ENCODE measurements at regions not wholly inside any gene's neighbourhood (a gene's known extent, or its start where the extent isn't known, plus 50 kb on each side); places are given as distances from the start of the nearest gene placed in this dataset.

- H3K4me3 ChIP-seq (ENCODE audit: low read length in 2 of 2): no peak overlapping the region
- H4K8ac ChIP-seq (ENCODE audit: low read depth, low read length): no peak overlapping the region
- no peaks in the 10 kb centered on the region for H3K27me3 ChIP-seq (ENCODE audit: control insufficient read depth in 3 of 3, insufficient read depth in 3 of 3, low read depth in 1 of 3, low read length in 3 of 3)
- no peak for DNase-seq (ENCODE audit: low spot score)
- no peak overlapping the region for H3K4ac ChIP-seq (ENCODE audit: low read length)
- no peak overlapping the region for H2BK12ac ChIP-seq (ENCODE audit: low read length)
- no peak overlapping the region for H3K9ac ChIP-seq (ENCODE audit: low read depth, low read length, poor library complexity)
- H2BK15ac ChIP-seq (ENCODE audit: low read length): no peak overlapping the region
- H3K27ac ChIP-seq (replicated peaks; ENCODE audit: low read length): no peak overlapping the region
- no peak overlapping the region for H2BK5ac ChIP-seq (ENCODE audit: low read length)
- H3K36me3 ChIP-seq (replicated peaks in 1 of 2; ENCODE audit: control insufficient read depth in 2 of 2, insufficient read depth in 2 of 2, low read length in 2 of 2): no peaks in the 10 kb centered on the region
- H3K18ac ChIP-seq (ENCODE audit: low read length): no peak overlapping the region
- H4K91ac ChIP-seq (ENCODE audit: low read depth, low read length, poor library complexity): no peak overlapping the region
- no peak overlapping the region for H3K4me2 ChIP-seq (ENCODE audit: insufficient read depth, low read length, poor library complexity, severe bottlenecking)
- H2AK5ac ChIP-seq (ENCODE audit: low read depth, low read length): no peak overlapping the region
- no peak overlapping the region for H3K23ac ChIP-seq (ENCODE audit: low read depth, low read length, poor library complexity)
- H3K79me1 ChIP-seq (ENCODE audit: low read depth, low read length): no peaks in the 10 kb centered on the region
- no peak overlapping the region for H2BK120ac ChIP-seq (ENCODE audit: low read depth, low read length)
- H3K4me1 ChIP-seq (ENCODE audit: control insufficient read depth in 2 of 2, insufficient read depth in 1 of 2, low read depth in 1 of 2, low read length in 2 of 2): no peaks in the 10 kb centered on the region
- H3K9me3 ChIP-seq (replicated peaks in 1 of 2; ENCODE audit: control insufficient read depth in 2 of 2, insufficient read depth in 1 of 2, low read depth in 1 of 2, low read length in 2 of 2): peaks cover 0 to 2% of the 10 kb centered on the region in 2 donors
- no CpG with 5 or more reads among the region's 5 CpGs for WGBS, 2 donors (ENCODE audit: extremely low coverage in 2 of 2, insufficient read length in 2 of 2, insufficient replicate concordance in 1 of 2)
- H3K14ac ChIP-seq (ENCODE audit: low read length): no peak overlapping the region
- H2AFZ ChIP-seq (ENCODE audit: low read length): no peak overlapping the region
These were observed 238.2 kb downstream of the TSN start for GRCh38 chr2:121993682-121994081.

GRCh38 chr2:121994238-121995206, 239.1 kb downstream of the TSN start:
- Histone ChIP-seq H3K14ac (ENCODE audit: low read length) (no peak overlapping the region), H3K9me3 (replicated peaks in 1 of 2; ENCODE audit: control insufficient read depth in 2 of 2, insufficient read depth in 1 of 2, low read depth in 1 of 2, low read length in 2 of 2) (peaks cover 0 to 2% of the 10 kb centered on the region in 2 donors), H3K79me1 (ENCODE audit: low read depth, low read length) (no peaks in the 10 kb centered on the region), H3K23ac (ENCODE audit: low read depth, low read length, poor library complexity) (no peak overlapping the region), H3K4me3 (ENCODE audit: low read length in 2 of 2) (peak overlapping the region in 1 of 2 donors; percentile 9), H3K9ac (ENCODE audit: low read depth, low read length, poor library complexity) (no peak overlapping the region), H4K8ac (ENCODE audit: low read depth, low read length) (no peak overlapping the region), H3K18ac (ENCODE audit: low read length) (no peak overlapping the region), H2BK120ac (ENCODE audit: low read depth, low read length) (no peak overlapping the region), H2BK15ac (ENCODE audit: low read length) (no peak overlapping the region), H2AK5ac (ENCODE audit: low read depth, low read length) (no peak overlapping the region), H2AFZ (ENCODE audit: low read length) (no peak overlapping the region), H3K4me1 (ENCODE audit: control insufficient read depth in 2 of 2, insufficient read depth in 1 of 2, low read depth in 1 of 2, low read length in 2 of 2) (no peaks in the 10 kb centered on the region), H3K4me2 (ENCODE audit: insufficient read depth, low read length, poor library complexity, severe bottlenecking) (no peak overlapping the region), H3K27ac (replicated peaks; ENCODE audit: low read length) (no peak overlapping the region), H2BK5ac (ENCODE audit: low read length) (no peak overlapping the region), H2BK12ac (ENCODE audit: low read length) (no peak overlapping the region), H3K36me3 (replicated peaks in 1 of 2; ENCODE audit: control insufficient read depth in 2 of 2, insufficient read depth in 2 of 2, low read length in 2 of 2) (no peaks in the 10 kb centered on the region), H3K4ac (ENCODE audit: low read length) (no peak overlapping the region), H4K91ac (ENCODE audit: low read depth, low read length, poor library complexity) (no peak overlapping the region), H3K27me3 (ENCODE audit: control insufficient read depth in 3 of 3, insufficient read depth in 3 of 3, low read depth in 1 of 3, low read length in 3 of 3) (no peaks in the 10 kb centered on the region)
- no peak for DNase-seq (ENCODE audit: low spot score)
- no CpG with 5 or more reads among the region's 3 CpGs for WGBS, 2 donors (ENCODE audit: extremely low coverage in 2 of 2, insufficient read length in 2 of 2, insufficient replicate concordance in 1 of 2)

GRCh38 chr2:121998751-121999150, 243.3 kb downstream of the TSN start:
- no peaks in the 10 kb centered on the region for H3K79me1 ChIP-seq (ENCODE audit: low read depth, low read length)
- H3K27ac ChIP-seq (replicated peaks; ENCODE audit: low read length): no peak overlapping the region
- H3K4me2 ChIP-seq (ENCODE audit: insufficient read depth, low read length, poor library complexity, severe bottlenecking): no peak overlapping the region
- H2BK15ac ChIP-seq (ENCODE audit: low read length): no peak overlapping the region
- no peak overlapping the region for H3K4ac ChIP-seq (ENCODE audit: low read length)
- H4K91ac ChIP-seq (ENCODE audit: low read depth, low read length, poor library complexity): no peak overlapping the region
- H3K18ac ChIP-seq (ENCODE audit: low read length): no peak overlapping the region
- H2BK120ac ChIP-seq (ENCODE audit: low read depth, low read length): no peak overlapping the region
- no peak overlapping the region for H3K4me3 ChIP-seq (ENCODE audit: low read length in 2 of 2)
- no peak overlapping the region for H2AFZ ChIP-seq (ENCODE audit: low read length)
- H3K9me3 ChIP-seq (replicated peaks in 1 of 2; ENCODE audit: control insufficient read depth in 2 of 2, insufficient read depth in 1 of 2, low read depth in 1 of 2, low read length in 2 of 2): peaks cover 0 to 2% of the 10 kb centered on the region in 2 donors
- no CpG with 5 or more reads among the region's 4 CpGs for WGBS, 2 donors (ENCODE audit: extremely low coverage in 2 of 2, insufficient read length in 2 of 2, insufficient replicate concordance in 1 of 2)
- no peak overlapping the region for H2BK12ac ChIP-seq (ENCODE audit: low read length)
- no peak overlapping the region for H4K8ac ChIP-seq (ENCODE audit: low read depth, low read length)
- no peaks in the 10 kb centered on the region for H3K4me1 ChIP-seq (ENCODE audit: control insufficient read depth in 2 of 2, insufficient read depth in 1 of 2, low read depth in 1 of 2, low read length in 2 of 2)
- no peak overlapping the region for H3K14ac ChIP-seq (ENCODE audit: low read length)
- no peaks in the 10 kb centered on the region for H3K36me3 ChIP-seq (replicated peaks in 1 of 2; ENCODE audit: control insufficient read depth in 2 of 2, insufficient read depth in 2 of 2, low read length in 2 of 2)
- DNase-seq (ENCODE audit: low spot score): no peak
- no peak overlapping the region for H2BK5ac ChIP-seq (ENCODE audit: low read length)
- H3K9ac ChIP-seq (ENCODE audit: low read depth, low read length, poor library complexity): no peak overlapping the region
- H3K27me3 ChIP-seq (ENCODE audit: control insufficient read depth in 3 of 3, insufficient read depth in 3 of 3, low read depth in 1 of 3, low read length in 3 of 3): no peaks in the 10 kb centered on the region
- no peak overlapping the region for H2AK5ac ChIP-seq (ENCODE audit: low read depth, low read length)
- H3K23ac ChIP-seq (ENCODE audit: low read depth, low read length, poor library complexity): no peak overlapping the region

DNA sequence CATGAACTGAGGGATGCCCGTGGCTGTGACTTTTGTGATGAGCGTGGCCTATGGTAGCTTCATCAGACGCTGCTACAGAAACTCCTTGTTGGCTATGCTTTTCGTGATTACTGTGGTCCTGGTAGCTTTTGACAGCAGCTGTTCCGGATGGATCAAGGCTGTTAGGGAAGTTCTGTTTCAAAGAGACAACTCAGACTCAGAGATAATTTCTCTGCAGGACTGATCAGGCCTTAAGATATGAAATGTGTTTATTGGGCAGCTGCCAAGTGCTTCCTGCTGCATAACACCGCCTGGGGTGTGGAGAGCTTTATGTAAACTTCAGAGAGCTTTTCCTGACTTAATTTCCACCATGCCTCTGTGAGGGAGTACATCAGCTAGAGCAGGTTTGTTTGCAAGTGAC, 243.8 kb downstream of the TSN start:
- Histone ChIP-seq H3K9me3 (replicated peaks in 1 of 2; ENCODE audit: control insufficient read depth in 2 of 2, insufficient read depth in 1 of 2, low read depth in 1 of 2, low read length in 2 of 2) (peaks cover 0 to 2% of the 10 kb centered on the region in 2 donors), H3K4me2 (ENCODE audit: insufficient read depth, low read length, poor library complexity, severe bottlenecking) (no peak overlapping the region), H3K18ac (ENCODE audit: low read length) (no peak overlapping the region), H2BK15ac (ENCODE audit: low read length) (no peak overlapping the region), H3K27ac (replicated peaks; ENCODE audit: low read length) (no peak overlapping the region), H3K23ac (ENCODE audit: low read depth, low read length, poor library complexity) (no peak overlapping the region), H3K9ac (ENCODE audit: low read depth, low read length, poor library complexity) (no peak overlapping the region), H2AK5ac (ENCODE audit: low read depth, low read length) (no peak overlapping the region), H3K4me1 (ENCODE audit: control insufficient read depth in 2 of 2, insufficient read depth in 1 of 2, low read depth in 1 of 2, low read length in 2 of 2) (no peaks in the 10 kb centered on the region), H2BK5ac (ENCODE audit: low read length) (no peak overlapping the region), H2BK120ac (ENCODE audit: low read depth, low read length) (no peak overlapping the region), H2AFZ (ENCODE audit: low read length) (no peak overlapping the region), H3K4me3 (ENCODE audit: low read length in 2 of 2) (no peak overlapping the region), H3K27me3 (ENCODE audit: control insufficient read depth in 3 of 3, insufficient read depth in 3 of 3, low read depth in 1 of 3, low read length in 3 of 3) (no peaks in the 10 kb centered on the region), H3K36me3 (replicated peaks in 1 of 2; ENCODE audit: control insufficient read depth in 2 of 2, insufficient read depth in 2 of 2, low read length in 2 of 2) (no peaks in the 10 kb centered on the region), H4K91ac (ENCODE audit: low read depth, low read length, poor library complexity) (no peak overlapping the region), H3K79me1 (ENCODE audit: low read depth, low read length) (no peaks in the 10 kb centered on the region), H3K14ac (ENCODE audit: low read length) (no peak overlapping the region), H3K4ac (ENCODE audit: low read length) (no peak overlapping the region), H2BK12ac (ENCODE audit: low read length) (no peak overlapping the region), H4K8ac (ENCODE audit: low read depth, low read length) (no peak overlapping the region)
- DNase-seq (ENCODE audit: low spot score): no peak
- no CpG with 5 or more reads among the region's 6 CpGs for WGBS, 2 donors (ENCODE audit: extremely low coverage in 2 of 2, insufficient read length in 2 of 2, insufficient replicate concordance in 1 of 2)

Measured in neuronal stem cell (in vitro differentiated cells).